CD4-positive, alpha-beta memory T cell (primary cell): ENCODE measurements at regions not wholly inside any gene's neighbourhood (a gene's known extent, or its start where the extent isn't known, plus 50 kb on each side); places are given as distances from the start of the nearest gene placed in this dataset.

ENCODE experiments used
- CTCF ChIA-PET: fragments of 350-600 bp; sonication (Branson Sonifier 250); formaldehyde crosslinking; loops from one replicate; lab custom pipeline; 2021; ENCODE audit warnings: inconsistent platforms; ENCODE audit not compliant: partially characterized antibody; lab: Charles Lee
- POLR2A ChIA-PET: fragments of 350-600 bp; sonication (Branson Sonifier 250); formaldehyde crosslinking; loops from one replicate; lab custom pipeline; 2021; ENCODE audit not compliant: partially characterized antibody; lab: Charles Lee
- DNase-seq, 5 donors: peaks; one replicate each; pipeline versions ENCODE4 v3.0.0 to v3.0.0-alpha.2; 2020 to 2022; ENCODE audit warnings: mixed read lengths in 1 of 5
- H3K27ac ChIP-seq: one replicate; pipeline ENCODE4 v1.7.0; 2013; ENCODE audit warnings: low read depth, low read length
- H3K27me3 ChIP-seq: 2 replicates; pipeline ENCODE4 v1.7.0; 2013; ENCODE audit warnings: mild to moderate bottlenecking, low read length, moderate library complexity; ENCODE audit not compliant: insufficient read depth
- H3K36me3 ChIP-seq: 2 replicates; pipeline ENCODE4 v1.7.0; 2013; ENCODE audit warnings: mild to moderate bottlenecking, low read length, moderate library complexity; ENCODE audit not compliant: insufficient read depth
- H3K4me1 ChIP-seq: 2 replicates; pipeline ENCODE4 v1.7.0; 2013; ENCODE audit warnings: mild to moderate bottlenecking, low read length, moderate library complexity; ENCODE audit not compliant: insufficient read depth
- H3K4me3 ChIP-seq, 2 donors: one replicate each; pipeline ENCODE4 v1.7.0; 2013; ENCODE audit warnings: low read length in 2 of 2, mild to moderate bottlenecking in 1 of 2
- H3K9me3 ChIP-seq, 2 donors: one replicate each; pipeline ENCODE4 v1.7.0; 2013; ENCODE audit warnings: low read length in 2 of 2, control low read depth in 1 of 2; ENCODE audit not compliant: control insufficient read depth in 1 of 2
- H3K27ac Mint-ChIP-seq, 7 donors: one replicate each; pipeline ENCODE4 v1.8.0; 2020 to 2021; ENCODE audit warnings: mixed read lengths in 7 of 7, mild to moderate bottlenecking in 6 of 7, inconsistent platforms in 3 of 7, moderate library complexity in 3 of 7
- H3K27me3 Mint-ChIP-seq, 2 donors: one replicate each; pipeline ENCODE4 v1.8.0; 2020 to 2021; ENCODE audit warnings: mixed read lengths in 2 of 2
- H3K36me3 Mint-ChIP-seq, 2 donors: one replicate each; pipeline ENCODE4 v1.8.0; 2020 to 2021; ENCODE audit warnings: mixed read lengths in 2 of 2, inconsistent platforms in 1 of 2, mild to moderate bottlenecking in 1 of 2
- H3K4me1 Mint-ChIP-seq, 4 donors: one replicate each; pipeline ENCODE4 v1.8.0; 2020 to 2021; ENCODE audit warnings: mixed read lengths in 4 of 4, mild to moderate bottlenecking in 1 of 4
- H3K4me3 Mint-ChIP-seq, 8 donors: one replicate each; pipeline ENCODE4 v1.8.0; 2020 to 2021; ENCODE audit warnings: mixed read lengths in 8 of 8, mild to moderate bottlenecking in 7 of 8, moderate library complexity in 6 of 8, inconsistent platforms in 3 of 8
- H3K9me3 Mint-ChIP-seq, 8 donors: one replicate each; pipeline ENCODE4 v1.8.0; 2020 to 2021; ENCODE audit warnings: mixed read lengths in 8 of 8, mild to moderate bottlenecking in 5 of 8, inconsistent platforms in 3 of 8, moderate library complexity in 1 of 8
- intact Hi-C: fragments of 100-400 bp; cut with micrococcal nuclease; formaldehyde crosslinking; loops from one replicate; pipeline ENCODE4 v1.15.1; 2023

DNA sequence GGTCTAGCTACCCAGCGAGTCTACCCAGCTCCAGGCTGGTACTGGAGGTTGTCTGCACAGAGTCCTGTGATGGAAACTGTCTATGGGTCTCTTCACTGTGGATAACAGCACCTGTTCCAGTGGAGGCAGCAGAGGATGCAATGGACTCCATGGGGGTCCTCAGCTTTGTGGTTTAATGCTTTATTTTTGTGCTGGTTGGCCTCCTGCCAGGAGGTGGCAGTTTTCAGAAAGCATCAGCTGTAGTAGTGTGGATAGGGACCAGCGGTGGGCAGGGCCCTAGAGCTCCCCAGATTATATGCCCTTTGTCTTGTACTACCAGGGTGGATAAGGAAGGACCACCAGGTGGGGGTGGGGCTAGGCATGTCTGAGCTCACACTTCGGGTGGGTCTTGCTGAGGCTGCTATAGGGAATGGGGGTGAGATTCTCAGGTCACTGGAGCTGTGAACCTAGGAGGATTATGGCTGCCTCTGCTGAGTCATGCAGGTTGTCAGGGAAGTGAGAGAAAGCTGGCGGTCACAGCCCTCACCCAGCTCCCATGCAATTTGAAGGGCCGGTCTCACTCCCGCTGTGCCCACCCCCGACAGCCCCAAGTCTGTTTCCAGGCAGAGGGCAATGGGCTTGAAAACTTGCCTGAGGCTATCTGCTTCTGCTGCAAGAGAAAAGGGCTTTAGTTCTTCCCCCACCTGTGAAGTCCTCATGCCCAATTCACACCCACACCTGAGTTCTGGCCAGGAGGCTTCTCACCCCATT lies 397.1 kb downstream of the TLE1 start:
- H3K27me3 ChIP-seq = no peaks in the 10 kb centered on the region
- H3K4me3 ChIP-seq = no peak overlapping the region
- Mint-ChIP-seq H3K27me3 (no peaks in the 10 kb centered on the region), H3K27ac (no peak overlapping the region), H3K4me1 (no peaks in the 10 kb centered on the region), H3K4me3 (no peak overlapping the region), H3K36me3 (no peaks in the 10 kb centered on the region), H3K9me3 (peaks cover 0 to 19% (median 6%) of the 10 kb centered on the region in 8 donors)
- DNase-seq = no peak
- CTCF ChIA-PET = no interaction called here
- no peaks in the 10 kb centered on the region for H3K4me1 ChIP-seq
- intact Hi-C loops = no loop called here
- no peaks in the 10 kb centered on the region for H3K36me3 ChIP-seq
- H3K27ac ChIP-seq = no peak overlapping the region
- no peaks in the 10 kb centered on the region for H3K9me3 ChIP-seq
- POLR2A ChIA-PET = no interaction called here

DNA sequence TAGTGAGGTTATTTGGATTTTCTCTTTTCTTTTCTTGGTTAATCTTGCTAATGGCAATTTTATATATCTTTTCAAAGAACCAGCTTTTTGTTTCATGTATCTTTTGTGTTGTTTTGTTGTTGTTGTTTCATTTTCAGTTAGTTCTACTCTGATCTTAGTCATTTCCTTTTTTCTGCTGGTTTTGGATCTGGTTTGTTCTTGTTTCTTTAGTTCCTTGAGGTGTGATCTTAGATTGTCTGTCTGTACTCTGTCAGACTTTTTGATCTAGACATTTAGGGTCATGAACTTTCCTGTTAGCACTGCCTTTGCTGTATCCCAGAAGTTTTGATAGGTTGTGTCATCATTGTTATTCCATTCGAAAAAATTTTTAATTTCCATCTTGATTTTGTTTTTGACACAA lies 399.7 kb downstream of the TLE1 start:
- Histone ChIP-seq H3K27ac (no peak overlapping the region), H3K4me1 (no peaks in the 10 kb centered on the region), H3K27me3 (no peaks in the 10 kb centered on the region), H3K4me3 (no peak overlapping the region), H3K36me3 (no peaks in the 10 kb centered on the region), H3K9me3 (no peaks in the 10 kb centered on the region)
- Mint-ChIP-seq H3K27me3 (no peaks in the 10 kb centered on the region), H3K4me3 (no peak overlapping the region), H3K27ac (no peak overlapping the region), H3K4me1 (no peaks in the 10 kb centered on the region), H3K9me3 (peaks cover 0 to 19% (median 9%) of the 10 kb centered on the region in 8 donors), H3K36me3 (no peaks in the 10 kb centered on the region)
- intact Hi-C loops = no loop called here
- POLR2A ChIA-PET = no interaction called here
- CTCF ChIA-PET = interaction anchor here (1.1 kb wide), 1 partner anchor 10 kb away, joined by 3 read pairs; no protein-coding TSS in a partner anchor
- DNase-seq = no peak

DNA sequence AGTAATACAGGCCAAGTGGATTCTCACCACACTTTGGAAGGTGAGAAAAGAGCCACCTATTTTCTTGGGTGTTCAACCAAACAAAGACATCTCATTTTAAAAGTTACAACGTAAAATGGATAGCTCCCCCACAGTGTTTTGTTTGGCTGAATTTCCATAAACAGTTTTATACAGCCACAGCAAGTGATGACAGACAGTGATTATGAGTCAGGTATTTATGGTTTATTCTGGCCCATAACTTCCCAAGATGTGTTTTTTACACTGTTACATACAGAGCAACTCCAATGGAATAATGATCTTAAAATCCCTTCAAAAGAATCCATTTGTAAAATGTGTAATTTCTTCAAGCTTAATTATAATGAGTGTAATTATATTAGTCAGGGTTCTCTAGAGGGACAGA lies 421.3 kb downstream of the TLE1 start:
- Mint-ChIP-seq H3K27me3 (no peaks in the 10 kb centered on the region), H3K27ac (no peak overlapping the region), H3K4me3 (no peak overlapping the region), H3K36me3 (no peaks in the 10 kb centered on the region), H3K9me3 (peaks cover 2 to 16% (median 9%) of the 10 kb centered on the region in 8 donors), H3K4me1 (no peaks in the 10 kb centered on the region)
- Histone ChIP-seq H3K9me3 (peaks cover 0 to 2% of the 10 kb centered on the region in 2 donors), H3K4me1 (no peaks in the 10 kb centered on the region), H3K4me3 (no peak overlapping the region), H3K27me3 (no peaks in the 10 kb centered on the region), H3K27ac (no peak overlapping the region), H3K36me3 (no peaks in the 10 kb centered on the region)
- DNase-seq = no peak
- ChIA-PET CTCF (no interaction called here), POLR2A (no interaction called here)
- intact Hi-C loops = no loop called here

DNA sequence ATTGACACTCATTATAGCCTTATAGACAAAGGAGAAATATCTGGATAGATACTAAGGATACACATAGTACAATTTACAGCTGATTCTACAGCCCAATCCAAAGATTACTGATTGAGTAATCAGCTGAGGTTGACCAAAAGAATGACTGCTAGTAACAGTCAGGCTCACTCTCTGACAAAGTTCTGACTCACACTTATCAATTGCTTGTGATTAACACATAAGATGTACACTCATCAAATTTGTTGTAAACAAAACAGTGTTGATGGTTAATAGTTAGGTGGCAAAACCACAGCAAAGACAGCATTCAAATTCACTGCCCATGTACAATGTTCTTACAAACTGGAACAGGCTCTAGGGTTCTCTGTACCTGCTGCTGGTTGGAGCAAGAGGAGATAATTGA lies 422.7 kb downstream of the TLE1 start:
- Histone ChIP-seq H3K27me3 (no peaks in the 10 kb centered on the region), H3K4me3 (no peak overlapping the region), H3K9me3 (peaks cover 0 to 2% of the 10 kb centered on the region in 2 donors), H3K27ac (no peak overlapping the region), H3K36me3 (no peaks in the 10 kb centered on the region), H3K4me1 (no peaks in the 10 kb centered on the region)
- no peaks in the 10 kb centered on the region for H3K36me3 Mint-ChIP-seq
- CTCF ChIA-PET = no interaction called here
- no peak for DNase-seq
- no peak overlapping the region for H3K27ac Mint-ChIP-seq
- intact Hi-C loops = no loop called here
- POLR2A ChIA-PET = no interaction called here
- H3K4me3 Mint-ChIP-seq = no peak overlapping the region
- H3K27me3 Mint-ChIP-seq = no peaks in the 10 kb centered on the region
- H3K4me1 Mint-ChIP-seq = no peaks in the 10 kb centered on the region
- H3K9me3 Mint-ChIP-seq = peaks cover 2 to 16% (median 11%) of the 10 kb centered on the region in 8 donors

DNA sequence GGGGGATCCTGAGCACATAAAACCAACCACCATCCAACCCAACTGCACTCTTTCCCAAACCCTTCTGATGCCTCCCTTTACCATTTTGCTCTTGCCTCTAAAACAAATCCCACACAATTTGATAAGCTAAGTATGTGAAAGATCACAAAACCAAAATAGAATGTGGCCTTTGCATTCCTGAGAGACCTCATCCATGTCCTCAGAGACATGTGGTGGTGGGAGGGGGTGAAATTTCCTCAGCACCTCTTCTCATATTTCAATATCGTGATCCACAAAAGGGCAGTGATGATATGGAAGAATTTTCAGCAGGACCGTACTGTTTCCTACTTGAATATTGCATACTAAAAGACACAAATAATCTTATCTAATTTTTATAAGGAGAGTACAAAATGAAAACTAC lies 423.3 kb downstream of the TLE1 start:
- intact Hi-C loops = no loop called here
- Mint-ChIP-seq H3K36me3 (no peaks in the 10 kb centered on the region), H3K4me3 (no peak overlapping the region), H3K9me3 (peaks cover 2 to 19% (median 12%) of the 10 kb centered on the region in 8 donors), H3K27ac (no peak overlapping the region), H3K4me1 (no peaks in the 10 kb centered on the region), H3K27me3 (no peaks in the 10 kb centered on the region)
- POLR2A ChIA-PET = no interaction called here
- Histone ChIP-seq H3K36me3 (no peaks in the 10 kb centered on the region), H3K27me3 (no peaks in the 10 kb centered on the region), H3K27ac (no peak overlapping the region), H3K4me1 (no peaks in the 10 kb centered on the region), H3K9me3 (peaks cover 0 to 2% of the 10 kb centered on the region in 2 donors), H3K4me3 (no peak overlapping the region)
- no peak for DNase-seq
- CTCF ChIA-PET = no interaction called here

DNA sequence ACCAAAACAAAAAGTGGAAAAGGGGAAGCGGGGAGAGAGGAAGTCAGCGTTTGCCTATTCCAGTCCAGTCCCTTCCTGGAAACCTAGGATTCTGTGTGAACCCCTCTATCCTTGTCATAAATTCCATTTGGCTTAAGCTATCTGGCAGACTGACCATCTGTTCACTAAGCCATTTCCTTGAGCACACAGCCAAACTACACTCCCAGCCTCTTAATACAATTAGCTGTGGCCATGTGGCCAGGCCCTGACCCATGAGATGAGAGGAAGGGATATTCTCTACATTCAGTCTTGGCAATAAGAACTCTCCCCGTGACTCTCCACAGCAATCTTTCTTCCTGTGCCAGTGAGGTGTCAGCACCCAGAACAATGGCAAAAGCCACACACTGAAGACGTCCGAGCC lies 424.8 kb downstream of the TLE1 start:
- intact Hi-C loops = no loop called here

DNA sequence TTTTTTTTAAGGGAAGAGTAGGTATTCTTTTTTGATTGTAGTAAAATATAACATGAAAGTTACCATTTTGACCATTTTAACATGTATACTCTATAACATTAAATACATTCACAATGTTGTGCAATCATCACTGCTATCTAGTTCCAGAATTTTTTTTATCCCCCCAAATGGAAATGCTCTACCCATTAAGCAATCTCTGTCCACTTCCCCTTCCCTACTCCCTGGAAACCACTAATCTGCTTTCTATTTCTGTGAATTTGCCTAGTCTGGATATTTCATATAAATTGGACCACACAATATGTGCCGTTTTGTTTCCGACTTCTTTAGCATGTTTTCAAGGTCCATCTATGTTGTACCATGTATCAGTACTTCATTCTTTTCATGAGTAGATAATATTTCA lies 429.5 kb downstream of the TLE1 start:
- intact Hi-C loops = no loop called here
- H3K27ac Mint-ChIP-seq = no peak overlapping the region
- no peaks in the 10 kb centered on the region for H3K36me3 Mint-ChIP-seq

More for the DNA sequence above, 424.8 kb downstream of the TLE1 start:
- ChIA-PET CTCF (no interaction called here), POLR2A (no interaction called here)
- H3K27ac ChIP-seq = no peak overlapping the region
- no peak for DNase-seq
- Mint-ChIP-seq H3K4me3 (no peak overlapping the region), H3K4me1 (no peaks in the 10 kb centered on the region), H3K36me3 (no peaks in the 10 kb centered on the region), H3K9me3 (peaks cover 4 to 27% (median 12%) of the 10 kb centered on the region in 8 donors), H3K27me3 (no peaks in the 10 kb centered on the region), H3K27ac (no peak overlapping the region)
- no peaks in the 10 kb centered on the region for H3K4me1 ChIP-seq
- H3K36me3 ChIP-seq = no peaks in the 10 kb centered on the region
- no peak overlapping the region for H3K4me3 ChIP-seq
- H3K9me3 ChIP-seq = peaks cover 0 to 2% of the 10 kb centered on the region in 2 donors
- no peaks in the 10 kb centered on the region for H3K27me3 ChIP-seq

More for the DNA sequence above, 429.5 kb downstream of the TLE1 start:
- no peaks in the 10 kb centered on the region for H3K4me1 ChIP-seq
- no peak overlapping the region for H3K4me3 ChIP-seq
- Mint-ChIP-seq H3K27me3 (no peaks in the 10 kb centered on the region), H3K4me3 (no peak overlapping the region), H3K9me3 (peaks cover 2 to 18% (median 13%) of the 10 kb centered on the region in 8 donors), H3K4me1 (no peaks in the 10 kb centered on the region)
- DNase-seq = no peak
- H3K9me3 ChIP-seq = no peaks in the 10 kb centered on the region
- H3K27ac ChIP-seq = no peak overlapping the region
- H3K27me3 ChIP-seq = no peaks in the 10 kb centered on the region
- CTCF ChIA-PET = no interaction called here
- H3K36me3 ChIP-seq = no peaks in the 10 kb centered on the region
- POLR2A ChIA-PET = no interaction called here
